Astrocyte of the cerebellum (primary cell): ENCODE measurements at regions not wholly inside any gene's neighbourhood (a gene's known extent, or its start where the extent isn't known, plus 50 kb on each side); places are given as distances from the start of the nearest gene placed in this dataset.
"Not testable (repeated sequence)": the region's sequence is repeated elsewhere in the genome, so short reads cannot be mapped to it uniquely, and the experiment has no call there.

Experiments
- DNase-seq: peaks from one replicate; pipeline ENCODE4 v3.0.0-alpha.2; 2011; ENCODE audit warnings: low read depth
- H3K4me3 ChIP-seq: 2 replicates; pipeline ENCODE4 v1.5.1; 2011; ENCODE audit warnings: mild to moderate bottlenecking, low read depth, low read length, moderate library complexity
- CTCF ChIP-seq: IDR thresholded peaks from 2 replicates; pipeline ENCODE4 v1.5.1; 2012; ENCODE audit warnings: low read length, low read depth, moderate library complexity, mild to moderate bottlenecking; ENCODE audit errors: missing control alignments
- in situ Hi-C: cut with HindIII; loops from 2 replicates; pipeline ENCODE4 v1.10.0; 2017; ENCODE audit warnings: low sequenced_read_pairs

GRCh38 chr2:57209799-57210198 is 836.8 kb upstream of the VRK2 start:
- no peak for TF ChIP-seq CTCF
- no peak for DNase-seq
- no peak overlapping the region for H3K4me3 ChIP-seq
- in situ Hi-C loops: no loop called here

GRCh38 chr2:57210855-57211254 is 835.8 kb upstream of the VRK2 start:
- no peak for TF ChIP-seq CTCF
- no peak for DNase-seq
- in situ Hi-C loops: no loop called here

GRCh38 chr2:57217013-57217412 is 829.6 kb upstream of the VRK2 start:
- in situ Hi-C loops: no loop called here
- TF ChIP-seq CTCF: no peak
- no peak overlapping the region for H3K4me3 ChIP-seq
- DNase-seq: no peak

More at GRCh38 chr2:57210855-57211254, 835.8 kb upstream of the VRK2 start:
- no peak overlapping the region for H3K4me3 ChIP-seq

- no peak overlapping the region for H3K4me3 ChIP-seq
- in situ Hi-C loops: no loop called here
- TF ChIP-seq CTCF: no peak
- DNase-seq: no peak
These were observed 828.4 kb upstream of the VRK2 start for GRCh38 chr2:57218206-57218605.

- DNase-seq, H3K4me3 ChIP-seq, in situ Hi-C loops: not testable (repeated sequence)
These were observed 816.9 kb upstream of the VRK2 start for GRCh38 chr2:57229706-57230105.

GRCh38 chr2:57232341-57232740 is 814.3 kb upstream of the VRK2 start:
- in situ Hi-C loops, DNase-seq: not testable (repeated sequence)

GRCh38 chr2:57251495-57251894 is 795.1 kb upstream of the VRK2 start:
- DNase-seq, H3K4me3 ChIP-seq, in situ Hi-C loops: not testable (repeated sequence)

More at GRCh38 chr2:57232341-57232740, 814.3 kb upstream of the VRK2 start:
- H3K4me3 ChIP-seq: not testable (repeated sequence)

- H3K4me3 ChIP-seq, DNase-seq, in situ Hi-C loops: not testable (repeated sequence)
These were observed 770.2 kb upstream of the VRK2 start for GRCh38 chr2:57276408-57276807.

- in situ Hi-C loops: no loop called here
- TF ChIP-seq CTCF: no peak
- H3K4me3 ChIP-seq: no peak overlapping the region
- DNase-seq: no peak
These were observed 768.2 kb upstream of the VRK2 start for GRCh38 chr2:57278451-57278850.
